NCI-H146 (cell line): ENCODE measurements at regions not wholly inside any gene's neighbourhood (a gene's known extent, or its start where the extent isn't known, plus 50 kb on each side); places are given as distances from the start of the nearest gene placed in this dataset.

Source experiments
- DNase-seq: peaks from one replicate; lab custom pipeline; 2025; lab: John Stamatoyannopoulos, UW

DNA sequence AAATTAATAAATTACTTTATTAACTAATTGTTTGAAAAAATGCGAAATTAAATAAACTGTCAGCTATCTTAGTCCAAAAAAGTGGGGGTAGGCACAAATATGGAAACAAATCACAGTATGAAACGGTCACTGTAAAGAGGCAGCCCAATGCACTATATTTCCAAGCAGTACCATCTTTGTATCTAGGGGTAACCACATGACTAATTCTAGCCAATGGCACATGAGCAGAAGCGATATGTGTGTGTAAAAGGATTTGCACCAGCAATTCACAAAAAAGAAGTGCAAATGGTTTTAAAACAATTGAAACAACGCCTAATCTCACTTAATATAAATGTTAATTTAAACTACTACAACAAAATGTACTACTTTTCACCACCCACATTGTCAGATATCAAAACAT lies 129.5 kb upstream of the PRNP start:
- DNase-seq: no peak

- DNase-seq: no peak
Measured at GRCh38 chr20:4555188-4555890, 130.9 kb upstream of the PRNP start.

- no peak for DNase-seq
Measured at GRCh38 chr20:4554346-4554745, 131.9 kb upstream of the PRNP start.

DNA sequence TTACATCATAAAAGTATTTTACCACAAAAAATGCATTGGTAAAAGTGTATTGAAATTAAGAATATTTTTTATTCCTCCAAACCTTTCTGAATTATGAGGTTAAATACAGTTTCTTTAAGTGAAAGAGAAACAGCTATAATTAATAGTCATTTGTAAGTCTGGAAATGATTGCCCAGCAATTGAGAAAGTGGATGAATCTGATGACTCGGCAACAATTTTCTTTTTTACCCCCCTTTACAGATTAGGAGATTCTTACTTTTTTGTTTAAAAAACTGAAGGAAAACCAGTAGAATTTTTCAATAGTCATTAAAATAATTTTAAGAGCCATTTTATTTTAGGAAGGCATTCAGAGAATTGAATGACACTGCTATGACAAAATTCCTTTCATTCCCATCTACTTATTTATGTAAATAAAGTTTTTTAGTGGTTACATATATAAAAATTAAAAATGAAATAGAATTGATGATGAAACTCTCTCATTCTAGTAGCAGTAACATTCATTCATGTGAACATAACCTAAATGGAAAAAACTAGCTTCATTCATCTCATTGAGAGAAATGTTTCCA lies 134.1 kb upstream of the PRNP start:
- DNase-seq: no peak

GRCh38 chr20:4550740-4551139 lies 135.5 kb upstream of the PRNP start:
- no peak for DNase-seq

GRCh38 chr20:4549711-4550259 lies 136.5 kb upstream of the PRNP start:
- DNase-seq: no peak

GRCh38 chr20:4548552-4548951 lies 137.7 kb upstream of the PRNP start:
- no peak for DNase-seq

DNA sequence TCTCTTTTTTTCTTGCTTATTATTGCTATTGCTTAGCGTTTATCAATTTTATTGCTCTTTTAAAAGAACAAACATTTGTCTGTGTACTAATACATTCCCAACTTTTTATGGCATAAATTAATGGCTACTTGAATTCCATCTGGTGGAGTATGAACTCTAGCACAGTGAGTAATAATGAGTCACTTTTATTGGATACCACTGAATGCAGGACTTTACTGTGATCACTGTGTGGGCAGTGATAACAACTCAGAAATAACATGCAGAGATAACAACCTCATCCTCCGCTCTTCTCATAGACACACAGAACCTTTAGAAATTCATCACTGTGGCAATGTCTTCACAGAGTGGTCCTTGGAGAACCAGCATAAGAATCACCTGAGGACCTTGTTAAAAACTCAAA lies 139.5 kb upstream of the PRNP start:
- DNase-seq: no peak

GRCh38 chr20:4546342-4546741 lies 139.9 kb upstream of the PRNP start:
- DNase-seq: no peak

DNA sequence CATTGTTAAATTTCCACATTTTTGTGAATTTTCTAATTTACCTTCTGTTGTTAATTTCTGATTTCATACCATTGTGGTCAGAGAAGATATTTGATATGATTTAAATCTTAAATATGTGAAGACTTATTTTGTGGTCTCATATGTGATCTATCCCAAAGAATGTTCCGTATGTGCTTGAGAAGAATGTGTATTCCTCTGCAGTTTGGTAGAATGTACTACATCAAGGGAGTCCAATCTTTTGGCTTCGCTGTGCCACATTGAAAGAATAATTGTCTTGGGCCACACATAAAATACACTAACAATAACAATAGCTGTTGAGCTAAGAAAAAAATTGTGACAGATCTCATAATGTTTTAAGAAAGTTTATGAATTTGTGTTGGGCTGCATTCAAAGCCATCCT lies 140.7 kb upstream of the PRNP start:
- no peak for DNase-seq

GRCh38 chr20:4544765-4545164 lies 141.5 kb upstream of the PRNP start:
- DNase-seq: no peak

- DNase-seq: no peak
Measured at GRCh38 chr20:4542270-4542669, 144.0 kb upstream of the PRNP start.

DNA sequence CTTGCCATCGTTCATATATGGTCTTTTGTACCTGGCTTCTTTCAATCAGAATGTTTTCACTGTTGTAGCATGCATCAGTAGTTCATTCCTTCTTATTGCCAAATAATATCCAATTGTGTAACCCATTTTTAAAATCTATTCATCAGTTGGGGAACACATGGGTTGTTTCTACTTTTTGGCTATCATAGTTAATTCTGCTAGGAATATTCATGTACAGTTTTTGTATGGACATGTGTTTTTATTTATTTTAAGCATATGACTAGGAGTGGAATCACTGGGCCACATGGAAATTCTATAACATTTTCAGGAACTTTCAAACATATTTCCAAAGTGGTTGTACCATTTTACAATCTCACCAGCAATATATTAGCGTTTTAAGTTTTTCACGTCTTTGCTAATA lies 151.9 kb upstream of the PRNP start:
- DNase-seq: no peak

DNA sequence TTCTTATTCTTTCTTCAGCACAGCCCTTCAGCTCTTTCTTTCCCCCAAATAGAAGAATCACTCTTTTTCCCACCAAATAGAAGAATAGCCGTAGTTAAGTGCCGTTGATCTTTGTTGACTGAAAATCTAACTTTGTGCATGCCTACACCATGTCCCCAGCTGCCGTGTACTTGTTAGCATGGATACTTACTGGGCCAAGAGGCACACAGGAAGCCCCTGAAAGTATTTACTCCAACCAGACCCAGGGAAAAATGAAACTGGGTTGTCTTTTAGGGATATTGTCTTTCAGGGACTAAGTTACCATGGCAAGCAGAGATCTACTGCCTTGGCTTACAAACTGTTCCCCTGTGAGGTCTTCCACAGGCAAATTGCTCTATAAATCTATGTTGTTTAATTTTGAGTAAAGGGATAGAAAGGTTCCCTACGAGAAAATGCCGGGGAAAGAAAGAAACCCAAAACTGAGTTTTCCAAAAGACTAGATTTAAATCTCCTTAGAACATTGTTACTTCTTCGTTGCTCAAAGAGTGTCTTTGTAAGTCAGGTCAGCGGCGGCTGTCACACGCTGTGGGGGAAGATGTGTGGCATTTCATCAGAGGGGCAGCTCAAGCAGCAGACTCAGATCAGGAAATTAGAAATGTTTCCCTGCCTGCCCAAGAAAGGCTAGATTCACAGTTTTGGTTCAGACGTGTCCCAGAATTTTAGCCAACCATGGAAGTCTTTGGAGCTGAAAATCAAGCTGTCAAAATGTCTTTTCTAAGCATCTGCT lies 152.7 kb upstream of the PRNP start:
- no peak for DNase-seq

- no peak for DNase-seq
Measured at GRCh38 chr20:4532772-4533171, 153.5 kb upstream of the PRNP start.

DNA sequence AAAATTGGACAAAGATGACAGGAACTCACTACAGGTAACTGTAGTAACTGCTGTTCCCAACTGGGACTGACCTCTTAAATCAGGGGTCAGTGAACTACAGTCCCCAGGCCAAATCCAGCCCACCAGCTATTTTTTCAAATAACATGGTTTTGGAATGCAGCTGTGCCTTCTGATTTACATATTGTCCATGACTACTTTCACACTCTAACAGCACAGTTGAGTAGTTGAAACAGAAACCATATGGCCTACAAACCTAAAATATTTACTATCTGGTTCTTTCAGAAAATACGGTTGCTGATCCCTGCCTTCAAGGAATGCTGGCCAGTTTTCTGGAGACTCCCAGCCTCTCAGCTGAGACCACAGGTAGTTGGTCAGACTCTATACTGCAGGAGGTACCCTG lies 161.5 kb upstream of the PRNP start:
- no peak for DNase-seq

GRCh38 chr20:4524307-4524706 lies 161.9 kb upstream of the PRNP start:
- DNase-seq: no peak

DNA sequence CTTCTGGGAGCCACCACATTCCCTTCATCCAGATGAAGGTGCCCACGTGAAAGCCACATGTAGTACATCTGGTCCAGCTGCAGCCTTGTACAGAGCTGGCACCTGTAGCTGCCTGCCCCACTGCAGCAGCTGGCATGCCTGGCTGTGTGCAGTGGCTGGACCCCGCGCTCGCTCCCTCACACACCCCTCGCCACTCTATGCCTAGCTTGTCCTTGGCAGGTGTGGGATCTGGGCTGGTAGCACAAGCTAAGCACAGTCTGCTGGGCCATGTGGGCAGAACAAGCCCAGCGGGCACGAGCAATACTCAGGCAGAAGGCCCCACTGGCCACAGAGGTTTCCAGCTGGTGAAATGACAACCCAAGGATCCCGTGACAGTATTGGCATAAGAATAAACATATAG lies 163.9 kb upstream of the PRNP start:
- DNase-seq: no peak

GRCh38 chr20:4521170-4521968 lies 164.9 kb upstream of the PRNP start:
- DNase-seq: no peak

GRCh38 chr20:4519534-4519933 lies 166.7 kb upstream of the PRNP start:
- DNase-seq: no peak

DNA sequence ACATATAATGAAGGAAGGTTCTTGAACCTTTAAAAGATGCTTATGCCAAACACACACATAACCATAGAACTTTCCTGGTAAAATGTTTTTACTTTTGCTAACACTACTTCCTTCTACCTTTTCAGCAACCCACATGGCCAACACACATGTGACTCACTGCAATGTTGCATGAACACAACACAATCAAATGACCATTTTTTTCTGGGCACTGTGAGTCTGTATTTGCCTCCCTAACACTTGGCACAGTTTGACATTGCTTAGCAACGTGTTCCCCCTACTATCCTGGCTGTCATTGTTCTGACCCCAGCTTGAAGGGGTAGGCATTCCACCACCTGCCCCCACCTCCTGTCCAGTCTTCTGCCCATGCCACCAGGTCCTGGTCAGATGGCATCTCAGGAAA lies 169.4 kb upstream of the PRNP start:
- no peak for DNase-seq

DNA sequence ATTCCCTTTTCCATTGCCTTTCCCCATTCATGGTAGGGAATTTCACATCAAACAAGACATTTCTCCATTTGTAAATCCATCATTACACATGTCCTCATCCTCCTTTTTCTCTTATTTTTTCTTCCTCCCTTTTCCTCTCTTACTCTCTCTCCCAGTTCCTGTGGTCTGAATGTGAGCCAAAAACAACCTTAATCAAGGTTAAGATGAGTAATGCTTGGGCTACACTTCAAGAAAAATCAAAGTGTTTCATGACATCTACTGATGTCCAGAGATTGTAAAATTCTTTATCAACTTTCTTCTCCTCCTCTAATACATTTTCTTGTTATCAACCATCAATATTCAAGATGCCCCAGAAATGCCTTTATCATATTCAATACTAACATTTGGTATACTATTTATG lies 172.5 kb upstream of the PRNP start:
- DNase-seq: no peak
